ENCODE measurements at regions not wholly inside any gene's neighbourhood (a gene's known extent, or its start where the extent isn't known, plus 50 kb on each side); places are given as distances from the start of the nearest gene placed in this dataset.

DNA sequence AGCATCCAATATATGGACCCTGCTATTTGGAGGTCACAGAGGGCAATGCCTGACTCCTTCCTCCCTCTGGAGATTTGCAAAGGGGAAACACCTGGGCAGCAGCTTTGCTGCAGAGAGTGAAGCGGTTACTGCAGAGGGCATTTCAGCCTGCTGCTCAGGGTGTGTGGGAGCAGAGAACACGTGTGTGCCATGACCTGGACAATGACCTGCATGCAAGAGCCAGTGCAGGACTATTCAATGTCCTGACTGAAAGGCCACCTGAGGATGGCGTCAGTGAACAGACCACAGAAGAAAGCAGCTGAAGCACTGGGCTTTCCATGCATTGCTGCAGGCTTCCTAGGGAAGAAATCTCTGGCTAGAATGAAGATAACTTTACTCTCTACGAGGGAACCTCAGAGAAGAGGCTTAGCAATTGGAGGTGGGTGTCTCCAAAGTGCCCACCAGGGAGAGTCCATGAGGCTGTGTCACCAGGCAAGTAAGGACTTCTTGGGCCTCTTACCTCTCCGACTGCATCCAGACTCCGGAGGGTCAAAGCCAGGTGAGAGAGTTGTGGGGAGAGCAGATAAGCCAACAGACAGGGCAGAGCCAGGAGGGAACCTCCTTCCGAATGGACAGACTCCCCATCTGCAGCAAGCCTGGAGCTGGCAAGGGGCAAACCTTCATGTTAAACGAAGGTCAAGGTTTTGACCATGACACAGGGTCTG, 52.9 kb upstream of the PMEPA1 start:
- TF ChIP-seq, protein P1, sequence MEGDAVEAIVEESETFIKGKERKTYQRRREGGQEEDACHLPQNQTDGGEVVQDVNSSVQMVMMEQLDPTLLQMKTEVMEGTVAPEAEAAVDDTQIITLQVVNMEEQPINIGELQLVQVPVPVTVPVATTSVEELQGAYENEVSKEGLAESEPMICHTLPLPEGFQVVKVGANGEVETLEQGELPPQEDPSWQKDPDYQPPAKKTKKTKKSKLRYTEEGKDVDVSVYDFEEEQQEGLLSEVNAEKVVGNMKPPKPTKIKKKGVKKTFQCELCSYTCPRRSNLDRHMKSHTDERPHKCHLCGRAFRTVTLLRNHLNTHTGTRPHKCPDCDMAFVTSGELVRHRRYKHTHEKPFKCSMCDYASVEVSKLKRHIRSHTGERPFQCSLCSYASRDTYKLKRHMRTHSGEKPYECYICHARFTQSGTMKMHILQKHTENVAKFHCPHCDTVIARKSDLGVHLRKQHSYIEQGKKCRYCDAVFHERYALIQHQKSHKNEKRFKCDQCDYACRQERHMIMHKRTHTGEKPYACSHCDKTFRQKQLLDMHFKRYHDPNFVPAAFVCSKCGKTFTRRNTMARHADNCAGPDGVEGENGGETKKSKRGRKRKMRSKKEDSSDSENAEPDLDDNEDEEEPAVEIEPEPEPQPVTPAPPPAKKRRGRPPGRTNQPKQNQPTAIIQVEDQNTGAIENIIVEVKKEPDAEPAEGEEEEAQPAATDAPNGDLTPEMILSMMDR (IDR thresholded peaks at IDR 0.05; ENCODE audit: low read depth, low read length): no peak
- no peak for TF ChIP-seq EZH2phosphoT487 (IDR thresholded peaks at IDR 0.05; ENCODE audit: low read depth)
